HCT116 (cell line): ENCODE measurements at regions not wholly inside any gene's neighbourhood (a gene's known extent, or its start where the extent isn't known, plus 50 kb on each side); places are given as distances from the start of the nearest gene placed in this dataset.

ENCODE experiments used
- ATAC-seq: fragments of 200-7000 bp; cut with Tn5 transposase; 2 replicates; pipeline ENCODE4 v1.9.1; 2020; ENCODE audit warnings: mild to moderate bottlenecking, moderate library complexity
- BruUV-seq: library from RNA; stranded (reverse); fragments of 400-500 nt; replicated peaks from 2 replicates; lab custom pipeline; 2021; lab: Mats Ljungman, UMichigan
- CTCF ChIA-PET: fragments of 300-600 bp; sonication (Branson Sonifier 250); formaldehyde crosslinking; loops from one replicate; lab custom pipeline; 2021; ENCODE audit warnings: antibody characterized with exemption; lab: Charles Lee
- POLR2A ChIA-PET: fragments of 300-600, 350-600 bp; sonication (Branson Sonifier 250); formaldehyde crosslinking; loops from one replicate; lab custom pipeline; 2021; ENCODE audit warnings: antibody characterized with exemption; lab: Charles Lee
- RAD21 ChIA-PET, 2 experiments: fragments of 300-600 bp; sonication (Branson Sonifier 250); formaldehyde crosslinking; loops; one replicate each; lab custom pipeline; 2023; ENCODE audit warnings: low total read pairs in 2 of 2; ENCODE audit not compliant: uncharacterized antibody in 2 of 2, unreplicated experiment in 2 of 2, low non-redundant PET in 1 of 2; lab: Charles Lee
- DNase-seq: peaks from one replicate; pipeline ENCODE4 v3.0.0-alpha.2; 2010; ENCODE audit warnings: low read depth, low spot score
- H2AFZ ChIP-seq: fragments of 200-600 bp; shearing (Covaris generic), sonication (generic); 2 replicates; pipeline ENCODE4 v1.6.1; 2017; ENCODE audit warnings: low read depth, mixed run types, mixed read lengths, antibody characterized with exemption, low read length; ENCODE audit not compliant: poor library complexity, severe bottlenecking
- H3K27ac ChIP-seq: 2 replicates; pipeline ENCODE4 v1.5.1; 2012; ENCODE audit warnings: low read depth, low read length
- H3K27me3 ChIP-seq: fragments of 200-600 bp; sonication (generic); 2 replicates; pipeline ENCODE4 v1.6.1; 2016; ENCODE audit warnings: mixed run types, low read length, mixed read lengths; ENCODE audit not compliant: insufficient read depth
- H3K36me3 ChIP-seq, 2 experiments: fragments of 200-500 bp in 1 of 2; fragments of 200-600 bp in 1 of 2; sonication (Bioruptor generic) in 1 of 2; sonication (generic) in 1 of 2; 2 replicates each; pipeline versions ENCODE4 v1.5.1 to v1.6.1; 2014 to 2016; ENCODE audit warnings: low read length in 2 of 2, inconsistent platforms in 1 of 2, mixed read lengths in 1 of 2, mixed run types in 1 of 2; ENCODE audit not compliant: insufficient read depth in 2 of 2, control insufficient read depth in 1 of 2
- H3K4me1 ChIP-seq, 2 experiments: fragments of 200-600 bp in 1 of 2; sonication (generic) in 1 of 2; 2 replicates each; pipeline versions ENCODE4 v1.5.1 to v1.6.1; 2012 to 2017; ENCODE audit warnings: low read length in 2 of 2, inconsistent platforms in 1 of 2, mild to moderate bottlenecking in 1 of 2, mixed read lengths in 1 of 2, mixed run types in 1 of 2, moderate library complexity in 1 of 2; ENCODE audit not compliant: insufficient read depth in 2 of 2, control insufficient read depth in 1 of 2
- H3K4me2 ChIP-seq: fragments of 200-600 bp; sonication (generic); 2 replicates; pipeline ENCODE4 v1.6.1; 2017; ENCODE audit warnings: mixed run types, low read length, mixed read lengths
- H3K4me3 ChIP-seq, 2 experiments: fragments of 200-600 bp in 1 of 2; sonication (generic) in 1 of 2; replicated peaks in 1 of 2; 2 replicates each; pipeline ENCODE4 v1.5.1; 2011 to 2016; ENCODE audit warnings: low read length in 2 of 2, control low read depth in 1 of 2, low read depth in 1 of 2, mild to moderate bottlenecking in 1 of 2, mixed read lengths in 1 of 2, mixed run types in 1 of 2
- H3K79me2 ChIP-seq: fragments of 200-600 bp; sonication (generic); 2 replicates; pipeline ENCODE4 v1.6.1; 2017; ENCODE audit warnings: mild to moderate bottlenecking, mixed run types, low read length, moderate library complexity, mixed read lengths; ENCODE audit not compliant: insufficient read depth
- H3K9ac ChIP-seq: fragments of 200-600 bp; sonication (generic); 2 replicates; pipeline ENCODE4 v1.6.1; 2016; ENCODE audit warnings: low read length, mixed read lengths
- H3K9me2 ChIP-seq: fragments of 200-600 bp; sonication (generic), shearing (Covaris generic); 2 replicates; pipeline ENCODE4 v1.6.1; 2017; ENCODE audit warnings: mixed run types, mild to moderate bottlenecking, moderate library complexity; ENCODE audit not compliant: insufficient read depth
- H3K9me3 ChIP-seq, 2 experiments: fragments of 200-500 bp in 1 of 2; fragments of 200-600 bp in 1 of 2; sonication (Bioruptor generic) in 1 of 2; sonication (generic) in 1 of 2; 2 replicates each; pipeline ENCODE4 v1.6.1; 2014 to 2017; ENCODE audit warnings: low read length in 2 of 2, mixed read lengths in 2 of 2, inconsistent platforms in 1 of 2, low read depth in 1 of 2, mild to moderate bottlenecking in 1 of 2, mixed run types in 1 of 2, moderate library complexity in 1 of 2; ENCODE audit not compliant: control insufficient read depth in 1 of 2, insufficient read depth in 1 of 2
- H4K20me1 ChIP-seq: fragments of 200-600 bp; sonication (generic), shearing (Covaris generic); 2 replicates; pipeline ENCODE4 v1.6.1; 2017; ENCODE audit warnings: mixed run types, mild to moderate bottlenecking, moderate library complexity; ENCODE audit not compliant: insufficient read depth
- EGR1 ChIP-seq: IDR thresholded peaks from 2 replicates; pipeline ENCODE4 v1.6.1; 2012; ENCODE audit warnings: low read depth
- EZH2 ChIP-seq: fragments of 200-600 bp; sonication (generic); IDR thresholded peaks from 2 replicates; pipeline ENCODE4 v1.6.1; 2017; ENCODE audit warnings: antibody characterized with exemption, mixed run types
- JUND ChIP-seq: IDR thresholded peaks from 2 replicates; pipeline ENCODE4 v1.6.1; 2012
- MAX ChIP-seq: IDR thresholded peaks from 2 replicates; pipeline ENCODE4 v1.6.1; 2012
- POLR2AphosphoS5 ChIP-seq: IDR thresholded peaks from 2 replicates; pipeline ENCODE4 v1.6.1; 2011; ENCODE audit warnings: mild to moderate bottlenecking, low read depth, low read length, moderate library complexity
- RAD21 ChIP-seq: IDR thresholded peaks from 2 replicates; pipeline ENCODE4 v1.6.1; 2012; ENCODE audit warnings: low read depth, mild to moderate bottlenecking
- SIN3A ChIP-seq: IDR thresholded peaks from 2 replicates; pipeline ENCODE4 v1.6.1; 2012; ENCODE audit warnings: low read depth
- SP1 ChIP-seq: IDR thresholded peaks from 2 replicates; pipeline ENCODE4 v1.6.1; 2012; ENCODE audit warnings: low read depth
- SRF ChIP-seq: IDR thresholded peaks from 2 replicates; pipeline ENCODE4 v1.6.1; 2012; ENCODE audit warnings: low read depth
- TCF7L2 ChIP-seq: IDR thresholded peaks from 2 replicates; pipeline ENCODE4 v1.7.0; 2011; ENCODE audit warnings: borderline replicate concordance, inconsistent platforms; ENCODE audit not compliant: insufficient read depth, insufficient read length; ENCODE audit errors: extremely low read depth
- ZFX ChIP-seq: fragments of 450-650 bp; IDR thresholded peaks from 2 replicates; pipeline ENCODE4 v1.6.1; 2017
- intact Hi-C: fragments of 100-400 bp; cut with micrococcal nuclease; formaldehyde crosslinking; loops from 2 replicates; pipeline ENCODE4 v1.10.0; 2022
- TF ChIP-seq, protein P1 (sequence below): IDR thresholded peaks from 2 replicates; pipeline ENCODE4 v1.6.1; 2011; ENCODE audit warnings: mild to moderate bottlenecking, low read length, moderate library complexity; ENCODE audit not compliant: insufficient replicate concordance; ENCODE audit errors: extremely low read depth

GRCh38 chr5:92956886-92957285, 624.1 kb downstream of the NR2F1-AS1 start:
- peaks cover 7% of the 10 kb centered on the region in 2 experiments; a peak in 2 of 4 replicates for H3K9me3 ChIP-seq
- no peak for TF ChIP-seq RAD21
- no peak for TF ChIP-seq ZFX
- no peak for TF ChIP-seq TCF7L2
- TF ChIP-seq POLR2AphosphoS5 = no peak
- TF ChIP-seq JUND = no peak
- no peak for TF ChIP-seq EGR1
- TF ChIP-seq EZH2 = no peak
- TF ChIP-seq, all 23 proteins: peak for 0
- intact Hi-C loops = no loop called here
- Histone ChIP-seq H3K36me3 (no peaks in the 10 kb centered on the region), H3K79me2 (no peaks in the 10 kb centered on the region), H4K20me1 (no peaks in the 10 kb centered on the region), H3K9ac (no peak overlapping the region), H3K4me3 (no peak overlapping the region), H3K9me2 (no peaks in the 10 kb centered on the region), H2AFZ (no peak overlapping the region), H3K27me3 (no peaks in the 10 kb centered on the region), H3K4me1 (no peaks in the 10 kb centered on the region), H3K27ac (no peak overlapping the region), H3K4me2 (no peak overlapping the region)
- no TSS peak for BruUV-seq
- no peak for ATAC-seq
- CTCF ChIA-PET = no interaction called here
- DNase-seq = no peak
- RAD21 ChIA-PET = no interaction called here
- POLR2A ChIA-PET = no interaction called here

- Histone ChIP-seq H2AFZ (no peak overlapping the region), H3K4me1 (no peaks in the 10 kb centered on the region), H4K20me1 (no peaks in the 10 kb centered on the region), H3K36me3 (no peaks in the 10 kb centered on the region), H3K9me2 (no peaks in the 10 kb centered on the region), H3K79me2 (no peaks in the 10 kb centered on the region), H3K9ac (no peak overlapping the region), H3K27me3 (no peaks in the 10 kb centered on the region), H3K4me2 (no peak overlapping the region), H3K27ac (no peak overlapping the region), H3K9me3 (peaks cover 8 to 13% of the 10 kb centered on the region in 2 experiments; a peak in 2 of 4 replicates), H3K4me3 (no peak overlapping the region)
- POLR2A ChIA-PET = no interaction called here
- RAD21 ChIA-PET = no interaction called here
- no peak for ATAC-seq
- intact Hi-C loops = no loop called here
- no TSS peak for BruUV-seq
- CTCF ChIA-PET = no interaction called here
- no peak for DNase-seq
- TF ChIP-seq SP1 (no peak), POLR2AphosphoS5 (no peak), SIN3A (no peak), SRF (no peak), MAX (no peak), RAD21 (no peak)
- TF ChIP-seq, protein P1, sequence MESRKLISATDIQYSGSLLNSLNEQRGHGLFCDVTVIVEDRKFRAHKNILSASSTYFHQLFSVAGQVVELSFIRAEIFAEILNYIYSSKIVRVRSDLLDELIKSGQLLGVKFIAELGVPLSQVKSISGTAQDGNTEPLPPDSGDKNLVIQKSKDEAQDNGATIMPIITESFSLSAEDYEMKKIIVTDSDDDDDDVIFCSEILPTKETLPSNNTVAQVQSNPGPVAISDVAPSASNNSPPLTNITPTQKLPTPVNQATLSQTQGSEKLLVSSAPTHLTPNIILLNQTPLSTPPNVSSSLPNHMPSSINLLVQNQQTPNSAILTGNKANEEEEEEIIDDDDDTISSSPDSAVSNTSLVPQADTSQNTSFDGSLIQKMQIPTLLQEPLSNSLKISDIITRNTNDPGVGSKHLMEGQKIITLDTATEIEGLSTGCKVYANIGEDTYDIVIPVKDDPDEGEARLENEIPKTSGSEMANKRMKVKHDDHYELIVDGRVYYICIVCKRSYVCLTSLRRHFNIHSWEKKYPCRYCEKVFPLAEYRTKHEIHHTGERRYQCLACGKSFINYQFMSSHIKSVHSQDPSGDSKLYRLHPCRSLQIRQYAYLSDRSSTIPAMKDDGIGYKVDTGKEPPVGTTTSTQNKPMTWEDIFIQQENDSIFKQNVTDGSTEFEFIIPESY = no peak
Observed at GRCh38 chr5:92952243-92952642, 628.8 kb downstream of the NR2F1-AS1 start.
